HepG2 (cell line): ENCODE measurements at regions not wholly inside any gene's neighbourhood (a gene's known extent, or its start where the extent isn't known, plus 50 kb on each side); places are given as distances from the start of the nearest gene placed in this dataset.

Source experiments
- ATAC-seq: fragments of 200-7000 bp; cut with Tn5 transposase; 3 replicates; pipeline ENCODE4 v1.9.1; 2020; ENCODE audit warnings: mild to moderate bottlenecking, moderate library complexity
- BruUV-seq: library from RNA; stranded (reverse); fragments of 400-500 nt; replicated peaks from 2 replicates; lab custom pipeline; 2021; lab: Mats Ljungman, UMichigan
- CTCF ChIA-PET: fragments of 300-600 bp; formaldehyde crosslinking; extraction: SDS; loops from one replicate; lab custom pipeline; 2021; ENCODE audit warnings: low total read pairs, inconsistent platforms, low intra/inter-chr PET ratio; lab: Yijun Ruan, JAX
- POLR2A ChIA-PET: fragments of 350-600 bp; sonication (Branson Sonifier 250); formaldehyde crosslinking; loops from one replicate; lab custom pipeline; 2020; ENCODE audit warnings: antibody characterized with exemption, inconsistent platforms; lab: Yijun Ruan, JAX
- DNase-seq: peaks from one replicate; pipeline ENCODE4 v3.0.0-alpha.2; 2015; ENCODE audit warnings: low spot score
- FAIRE-seq: peaks from 3 replicates; lab custom pipeline; 2011; peaks lifted over from hg19 to GRCh38; lab: Jason Lieb, UNC
- H2AFZ ChIP-seq: one replicate; pipeline ENCODE4 v1.6.1; 2011; ENCODE audit warnings: low read length, inconsistent platforms
- H3K27ac ChIP-seq: fragments of 300-600 bp; 3 replicates; pipeline ENCODE4 v1.8.0; 2011; ENCODE audit warnings: mixed run types, mild to moderate bottlenecking, mixed read lengths, low read length, inconsistent platforms; ENCODE audit not compliant: insufficient read depth; ENCODE audit errors: extremely low read length
- H3K27me3 ChIP-seq, 2 experiments: fragments of 200-600 bp in 1 of 2; 2 replicates in 1 of 2; 3 replicates in 1 of 2; pipeline versions ENCODE4 v1.6.0 to v1.8.0; 2011; ENCODE audit warnings: low read length in 2 of 2, mild to moderate bottlenecking in 2 of 2, moderate library complexity in 2 of 2, inconsistent platforms in 1 of 2; ENCODE audit not compliant: insufficient read depth in 2 of 2, control insufficient read depth in 1 of 2
- H3K36me3 ChIP-seq, 2 experiments: fragments of 200-600 bp in 1 of 2; replicated peaks in 1 of 2; 2 replicates in 1 of 2; 3 replicates in 1 of 2; pipeline versions ENCODE4 v1.5.1 to v1.8.0; 2011; ENCODE audit warnings: low read length in 2 of 2, inconsistent platforms in 1 of 2; ENCODE audit not compliant: insufficient read depth in 2 of 2, control insufficient read depth in 1 of 2
- H3K4me1 ChIP-seq: 2 replicates; pipeline ENCODE4 v1.5.1; 2012; ENCODE audit warnings: low read length, inconsistent platforms; ENCODE audit not compliant: insufficient read depth
- H3K4me2 ChIP-seq: 2 replicates; pipeline ENCODE4 v1.6.0; 2011; ENCODE audit warnings: low read depth, low read length, inconsistent platforms
- H3K4me3 ChIP-seq, 3 experiments: fragments of 200-600 bp in 1 of 3; sonication (generic), shearing (Covaris generic) in 1 of 3; replicated peaks in 1 of 3; 2 replicates each; pipeline ENCODE4 v1.5.1; 2011 to 2016; ENCODE audit warnings: low read length in 3 of 3, inconsistent platforms in 2 of 3, low read depth in 2 of 3, mild to moderate bottlenecking in 2 of 3, control low read depth in 1 of 3, mixed read lengths in 1 of 3; ENCODE audit not compliant: insufficient read depth in 1 of 3
- H3K79me2 ChIP-seq: one replicate; pipeline ENCODE4 v1.6.1; 2011; ENCODE audit warnings: low read length, inconsistent platforms; ENCODE audit not compliant: insufficient read depth
- H3K9ac ChIP-seq: 2 replicates; pipeline ENCODE4 v1.6.0; 2011; ENCODE audit warnings: mild to moderate bottlenecking, low read depth, low read length, inconsistent platforms; ENCODE audit not compliant: insufficient read depth
- H3K9me3 ChIP-seq: 2 replicates; pipeline ENCODE4 v1.5.1; 2012; ENCODE audit warnings: mild to moderate bottlenecking, low read length
- H4K20me1 ChIP-seq: 2 replicates; pipeline ENCODE4 v1.6.0; 2011; ENCODE audit warnings: inconsistent platforms, mild to moderate bottlenecking, low read length, moderate library complexity; ENCODE audit not compliant: insufficient read depth
- ASH2L ChIP-seq: fragments of 300-600, 200-600 bp; sonication (generic); IDR thresholded peaks from 2 replicates; pipeline ENCODE4 v1.7.0; 2017; ENCODE audit warnings: low read depth, mild to moderate bottlenecking, moderate library complexity, mixed read lengths, low read length; ENCODE audit not compliant: insufficient read length
- HHEX ChIP-seq: IDR thresholded peaks from 2 replicates; pipeline ENCODE4 v1.6.1; 2016; ENCODE audit warnings: control low read depth
- HOXA9 ChIP-seq: sonication (generic); formaldehyde crosslinking; IDR thresholded peaks from 2 replicates; pipeline ENCODE4 v1.8.1; 2022; ENCODE audit warnings: missing genetic modification reagents, mild to moderate bottlenecking, moderate library complexity, borderline replicate concordance
- MZF1 ChIP-seq: sonication (generic); formaldehyde crosslinking; IDR thresholded peaks from 2 replicates; pipeline ENCODE4 v1.8.1; 2023; ENCODE audit warnings: mild to moderate bottlenecking, missing genetic modification reagents, borderline replicate concordance
- NCOA5 ChIP-seq: sonication (generic); formaldehyde crosslinking; IDR thresholded peaks from 2 replicates; pipeline ENCODE4 v1.4.0; 2020; ENCODE audit warnings: missing genetic modification reagents
- POLR2A ChIP-seq, 2 experiments: IDR thresholded peaks; 2 replicates each; pipeline ENCODE4 v1.6.1; 2011; ENCODE audit warnings: low read depth in 2 of 2, low read length in 2 of 2, mild to moderate bottlenecking in 1 of 2, moderate library complexity in 1 of 2; ENCODE audit not compliant: insufficient read depth in 1 of 2
- SMARCE1 ChIP-seq: fragments of 450-650 bp; IDR thresholded peaks from 2 replicates; pipeline ENCODE4 v1.6.1; 2017; ENCODE audit warnings: borderline replicate concordance
- ZNF629 ChIP-seq: sonication (generic); formaldehyde crosslinking; conservative IDR thresholded peaks from 2 replicates; pipeline ENCODE4 v1.5.0; 2020; ENCODE audit warnings: missing genetic modification reagents
- WGBS: methylation state at CpG from one replicate; pipeline ENCODE4 v1.1.6; 2017; ENCODE audit warnings: low lambda C conversion rate; 5-methylcytosine and 5-hydroxymethylcytosine counted together
- in situ Hi-C: cut with HindIII; loops from 2 replicates; pipeline ENCODE4 v1.10.0; 2017; ENCODE audit warnings: low pct_unique_long_range_greater_than_20kb; ENCODE audit not compliant: extremely low pct_ligation_motif_present
- intact Hi-C: fragments of 100-400 bp; cut with micrococcal nuclease; formaldehyde crosslinking; loops from one replicate; pipeline ENCODE4 v1.10.0; 2022; ENCODE audit not compliant: unreplicated experiment
- TF ChIP-seq, protein P1 (sequence below): sonication (generic); formaldehyde crosslinking; IDR thresholded peaks from 2 replicates; pipeline ENCODE4 v1.5.1; 2020; ENCODE audit warnings: missing genetic modification reagents, mild to moderate bottlenecking, borderline replicate concordance
- TF ChIP-seq, protein P2 (sequence below): sonication (generic); formaldehyde crosslinking; IDR thresholded peaks from 2 replicates; pipeline ENCODE4 v1.4.0; 2020; ENCODE audit warnings: missing genetic modification reagents

DNA sequence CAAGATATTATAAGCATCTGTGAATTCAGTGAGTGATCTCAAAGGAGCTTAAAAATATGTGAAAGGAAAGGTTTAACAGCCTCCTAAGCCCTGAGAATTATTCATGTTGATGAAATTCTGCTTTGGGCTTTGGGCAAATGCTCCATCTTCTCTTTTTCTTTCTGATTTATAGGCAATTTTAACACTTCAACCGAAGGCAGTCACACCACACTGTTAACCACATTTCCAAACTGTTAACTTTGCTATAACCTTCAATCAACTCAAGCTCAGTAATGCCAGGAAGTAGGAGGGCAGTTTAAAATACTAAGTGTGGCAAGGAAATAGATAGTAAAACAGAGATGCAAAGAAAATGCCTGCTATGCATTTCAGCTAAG lies 54.4 kb upstream of the NEK7 start:
- no peak overlapping the region for H2AFZ ChIP-seq

More for the DNA sequence above, 54.4 kb upstream of the NEK7 start:
- no peaks in the 10 kb centered on the region for H3K27me3 ChIP-seq
- in situ Hi-C loops: no loop called here
- ChIA-PET POLR2A (no interaction called here), CTCF (no interaction called here)
- WGBS: 0% methylated on average over 1 of the region's 1 CpG
- H3K9ac ChIP-seq: no peak overlapping the region
- H3K9me3 ChIP-seq: no peaks in the 10 kb centered on the region
- TF ChIP-seq, protein P1, sequence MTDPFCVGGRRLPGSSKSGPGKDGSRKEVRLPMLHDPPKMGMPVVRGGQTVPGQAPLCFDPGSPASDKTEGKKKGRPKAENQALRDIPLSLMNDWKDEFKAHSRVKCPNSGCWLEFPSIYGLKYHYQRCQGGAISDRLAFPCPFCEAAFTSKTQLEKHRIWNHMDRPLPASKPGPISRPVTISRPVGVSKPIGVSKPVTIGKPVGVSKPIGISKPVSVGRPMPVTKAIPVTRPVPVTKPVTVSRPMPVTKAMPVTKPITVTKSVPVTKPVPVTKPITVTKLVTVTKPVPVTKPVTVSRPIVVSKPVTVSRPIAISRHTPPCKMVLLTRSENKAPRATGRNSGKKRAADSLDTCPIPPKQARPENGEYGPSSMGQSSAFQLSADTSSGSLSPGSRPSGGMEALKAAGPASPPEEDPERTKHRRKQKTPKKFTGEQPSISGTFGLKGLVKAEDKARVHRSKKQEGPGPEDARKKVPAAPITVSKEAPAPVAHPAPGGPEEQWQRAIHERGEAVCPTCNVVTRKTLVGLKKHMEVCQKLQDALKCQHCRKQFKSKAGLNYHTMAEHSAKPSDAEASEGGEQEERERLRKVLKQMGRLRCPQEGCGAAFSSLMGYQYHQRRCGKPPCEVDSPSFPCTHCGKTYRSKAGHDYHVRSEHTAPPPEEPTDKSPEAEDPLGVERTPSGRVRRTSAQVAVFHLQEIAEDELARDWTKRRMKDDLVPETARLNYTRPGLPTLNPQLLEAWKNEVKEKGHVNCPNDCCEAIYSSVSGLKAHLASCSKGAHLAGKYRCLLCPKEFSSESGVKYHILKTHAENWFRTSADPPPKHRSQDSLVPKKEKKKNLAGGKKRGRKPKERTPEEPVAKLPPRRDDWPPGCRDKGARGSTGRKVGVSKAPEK: no peak
- TF ChIP-seq HHEX (CRISPR knock-in tag): no peak
- no peak for TF ChIP-seq SMARCE1
- no peak for TF ChIP-seq NCOA5
- TF ChIP-seq HOXA9 (CRISPR knock-in tag): no peak
- TF ChIP-seq MZF1 (CRISPR knock-in tag): no peak
- no peak for TF ChIP-seq ZNF629 (CRISPR knock-in tag)
- TF ChIP-seq ASH2L: no peak
- TF ChIP-seq POLR2A (IDR thresholded peaks at IDR 0.05; ENCODE audit: insufficient read depth in 1 of 2, low read depth in 2 of 2, low read length in 2 of 2): no peak
- TF ChIP-seq, protein P2, sequence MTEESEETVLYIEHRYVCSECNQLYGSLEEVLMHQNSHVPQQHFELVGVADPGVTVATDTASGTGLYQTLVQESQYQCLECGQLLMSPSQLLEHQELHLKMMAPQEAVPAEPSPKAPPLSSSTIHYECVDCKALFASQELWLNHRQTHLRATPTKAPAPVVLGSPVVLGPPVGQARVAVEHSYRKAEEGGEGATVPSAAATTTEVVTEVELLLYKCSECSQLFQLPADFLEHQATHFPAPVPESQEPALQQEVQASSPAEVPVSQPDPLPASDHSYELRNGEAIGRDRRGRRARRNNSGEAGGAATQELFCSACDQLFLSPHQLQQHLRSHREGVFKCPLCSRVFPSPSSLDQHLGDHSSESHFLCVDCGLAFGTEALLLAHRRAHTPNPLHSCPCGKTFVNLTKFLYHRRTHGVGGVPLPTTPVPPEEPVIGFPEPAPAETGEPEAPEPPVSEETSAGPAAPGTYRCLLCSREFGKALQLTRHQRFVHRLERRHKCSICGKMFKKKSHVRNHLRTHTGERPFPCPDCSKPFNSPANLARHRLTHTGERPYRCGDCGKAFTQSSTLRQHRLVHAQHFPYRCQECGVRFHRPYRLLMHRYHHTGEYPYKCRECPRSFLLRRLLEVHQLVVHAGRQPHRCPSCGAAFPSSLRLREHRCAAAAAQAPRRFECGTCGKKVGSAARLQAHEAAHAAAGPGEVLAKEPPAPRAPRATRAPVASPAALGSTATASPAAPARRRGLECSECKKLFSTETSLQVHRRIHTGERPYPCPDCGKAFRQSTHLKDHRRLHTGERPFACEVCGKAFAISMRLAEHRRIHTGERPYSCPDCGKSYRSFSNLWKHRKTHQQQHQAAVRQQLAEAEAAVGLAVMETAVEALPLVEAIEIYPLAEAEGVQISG (CRISPR knock-in tag): no peak
- H3K36me3 ChIP-seq: no peaks in the 10 kb centered on the region
- no TSS peak for BruUV-seq
- ATAC-seq (no peak), FAIRE-seq (no peak), DNase-seq (no peak)
- no peaks in the 10 kb centered on the region for H3K79me2 ChIP-seq
- H3K4me2 ChIP-seq: no peak overlapping the region
- intact Hi-C loops: no loop called here
- H3K4me1 ChIP-seq: no peaks in the 10 kb centered on the region
- H4K20me1 ChIP-seq: no peaks in the 10 kb centered on the region
- no peak overlapping the region for H3K27ac ChIP-seq
- H3K4me3 ChIP-seq: no peak overlapping the region
